ENCODE measurements at regions not wholly inside any gene's neighbourhood (a gene's known extent, or its start where the extent isn't known, plus 50 kb on each side); places are given as distances from the start of the nearest gene placed in this dataset.

DNA sequence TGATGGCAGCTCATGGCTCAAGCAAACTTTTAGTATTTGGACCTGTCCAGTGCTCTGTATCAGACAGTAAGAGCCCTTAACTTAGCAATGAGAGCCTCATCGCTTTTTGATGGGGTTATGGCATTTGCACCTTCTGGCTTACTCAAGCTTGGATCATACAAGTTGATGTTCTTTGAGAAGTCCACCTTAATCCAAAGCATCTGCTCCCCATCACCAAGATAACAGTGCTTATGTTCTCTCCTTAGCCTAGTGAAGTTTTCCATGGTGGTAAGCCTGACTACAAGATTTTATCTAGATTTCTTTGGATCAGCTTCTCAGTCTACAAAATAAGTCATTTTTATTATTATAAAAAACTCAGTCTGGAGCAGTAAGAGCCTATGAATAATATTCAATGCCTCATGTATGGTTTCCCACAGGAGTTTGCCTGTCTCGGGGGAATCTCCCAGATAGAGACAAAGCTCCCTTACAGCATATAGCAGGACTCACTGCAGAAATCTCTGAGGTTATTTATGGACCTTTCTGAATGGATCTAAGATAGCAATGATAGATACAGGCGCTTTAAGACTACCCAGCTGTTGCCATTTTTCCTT, 472.2 kb upstream of the LINC00305 start:
- TF ChIP-seq, protein P1, sequence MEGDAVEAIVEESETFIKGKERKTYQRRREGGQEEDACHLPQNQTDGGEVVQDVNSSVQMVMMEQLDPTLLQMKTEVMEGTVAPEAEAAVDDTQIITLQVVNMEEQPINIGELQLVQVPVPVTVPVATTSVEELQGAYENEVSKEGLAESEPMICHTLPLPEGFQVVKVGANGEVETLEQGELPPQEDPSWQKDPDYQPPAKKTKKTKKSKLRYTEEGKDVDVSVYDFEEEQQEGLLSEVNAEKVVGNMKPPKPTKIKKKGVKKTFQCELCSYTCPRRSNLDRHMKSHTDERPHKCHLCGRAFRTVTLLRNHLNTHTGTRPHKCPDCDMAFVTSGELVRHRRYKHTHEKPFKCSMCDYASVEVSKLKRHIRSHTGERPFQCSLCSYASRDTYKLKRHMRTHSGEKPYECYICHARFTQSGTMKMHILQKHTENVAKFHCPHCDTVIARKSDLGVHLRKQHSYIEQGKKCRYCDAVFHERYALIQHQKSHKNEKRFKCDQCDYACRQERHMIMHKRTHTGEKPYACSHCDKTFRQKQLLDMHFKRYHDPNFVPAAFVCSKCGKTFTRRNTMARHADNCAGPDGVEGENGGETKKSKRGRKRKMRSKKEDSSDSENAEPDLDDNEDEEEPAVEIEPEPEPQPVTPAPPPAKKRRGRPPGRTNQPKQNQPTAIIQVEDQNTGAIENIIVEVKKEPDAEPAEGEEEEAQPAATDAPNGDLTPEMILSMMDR (conservative IDR thresholded peaks at IDR 0.05): no peak
- TF ChIP-seq ZFX (IDR thresholded peaks at IDR 0.05): no peak
